CD4-positive, CD25-positive, alpha-beta regulatory T cell (primary cell): ENCODE measurements at regions not wholly inside any gene's neighbourhood (a gene's known extent, or its start where the extent isn't known, plus 50 kb on each side); places are given as distances from the start of the nearest gene placed in this dataset.

Experiments
- ATAC-seq, 2 donors: fragments of 150-1000 bp; cut with Tn5 transposase; one replicate each; pipeline ENCODE4 v1.10.0; 2021; ENCODE audit warnings: low read depth in 2 of 2, moderate number of reproducible peaks in 2 of 2, moderate library complexity in 1 of 2
- DNase-seq, 3 donors: peaks; one replicate each; pipeline versions ENCODE4 v3.0.0 to v3.0.0-alpha.2; 2012 to 2022; ENCODE audit warnings: mixed read lengths in 1 of 3
- H3K27ac ChIP-seq: one replicate; pipeline ENCODE4 v1.7.0; 2013; ENCODE audit warnings: mild to moderate bottlenecking, low read length; ENCODE audit not compliant: insufficient read depth, poor library complexity, severe bottlenecking
- H3K27me3 ChIP-seq: one replicate; pipeline ENCODE4 v1.7.0; 2013; ENCODE audit warnings: low read length; ENCODE audit not compliant: control insufficient read depth, insufficient read depth
- H3K36me3 ChIP-seq: one replicate; pipeline ENCODE4 v1.7.0; 2013; ENCODE audit warnings: mild to moderate bottlenecking, low read length, moderate library complexity; ENCODE audit not compliant: control insufficient read depth, insufficient read depth
- H3K4me1 ChIP-seq: 2 replicates; pipeline ENCODE4 v1.7.0; 2013; ENCODE audit warnings: mild to moderate bottlenecking, low read length; ENCODE audit not compliant: insufficient read depth, control insufficient read depth, poor library complexity, severe bottlenecking
- H3K4me3 ChIP-seq: one replicate; pipeline ENCODE4 v1.7.0; 2013; ENCODE audit warnings: low read depth, mild to moderate bottlenecking, low read length, moderate library complexity
- H3K9me3 ChIP-seq, 2 experiments: 1 replicate in 1 of 2; 2 replicates in 1 of 2; pipeline ENCODE4 v1.7.0; 2013; ENCODE audit warnings: low read length in 2 of 2, mild to moderate bottlenecking in 1 of 2, moderate library complexity in 1 of 2; ENCODE audit not compliant: control insufficient read depth in 2 of 2
- H3K27ac Mint-ChIP-seq, 3 donors: one replicate each; pipeline ENCODE4 v1.8.0; 2020 to 2022; ENCODE audit warnings: mild to moderate bottlenecking in 3 of 3, mixed read lengths in 3 of 3, moderate library complexity in 2 of 3
- H3K27me3 Mint-ChIP-seq: one replicate; pipeline ENCODE4 v1.8.0; 2022; ENCODE audit warnings: mild to moderate bottlenecking, mixed read lengths
- H3K36me3 Mint-ChIP-seq: one replicate; pipeline ENCODE4 v1.8.0; 2020; ENCODE audit warnings: mixed read lengths
- H3K4me1 Mint-ChIP-seq, 4 donors: one replicate each; pipeline ENCODE4 v1.8.0; 2020 to 2022; ENCODE audit warnings: mixed read lengths in 4 of 4, mild to moderate bottlenecking in 1 of 4
- H3K4me3 Mint-ChIP-seq, 4 donors: one replicate each; pipeline ENCODE4 v1.8.0; 2020 to 2022; ENCODE audit warnings: mild to moderate bottlenecking in 4 of 4, mixed read lengths in 4 of 4, moderate library complexity in 3 of 4
- H3K9me3 Mint-ChIP-seq, 7 donors: one replicate each; pipeline ENCODE4 v1.8.0; 2020 to 2022; ENCODE audit warnings: mixed read lengths in 7 of 7, mild to moderate bottlenecking in 3 of 7, moderate library complexity in 2 of 7

GRCh38 chr5:38722918-38723317, 122.9 kb upstream of the OSMR start:
- ATAC-seq, result no peak
- H3K4me1 Mint-ChIP-seq, result no peaks in the 10 kb centered on the region
- peaks cover 0 to 6% (median 0%) of the 10 kb centered on the region in 7 donors for H3K9me3 Mint-ChIP-seq
- Histone ChIP-seq H3K4me1 (no peaks in the 10 kb centered on the region), H3K9me3 (no peaks in the 10 kb centered on the region), H3K4me3 (no peak overlapping the region), H3K27me3 (no peaks in the 10 kb centered on the region), H3K36me3 (no peaks in the 10 kb centered on the region), H3K27ac (no peak overlapping the region)
- no peak overlapping the region for H3K27ac Mint-ChIP-seq
- no peaks in the 10 kb centered on the region for H3K36me3 Mint-ChIP-seq
- no peak for DNase-seq
- H3K4me3 Mint-ChIP-seq, result no peak overlapping the region
- no peaks in the 10 kb centered on the region for H3K27me3 Mint-ChIP-seq

GRCh38 chr5:38723426-38723825, 122.4 kb upstream of the OSMR start:
- no peaks in the 10 kb centered on the region for H3K4me1 ChIP-seq
- ATAC-seq, result no peak
- H3K4me3 ChIP-seq, result no peak overlapping the region
- no peak overlapping the region for H3K27ac ChIP-seq
- Mint-ChIP-seq H3K36me3 (no peaks in the 10 kb centered on the region), H3K27ac (no peak overlapping the region), H3K4me1 (no peaks in the 10 kb centered on the region), H3K4me3 (no peak overlapping the region), H3K9me3 (peaks cover 0 to 9% (median 0%) of the 10 kb centered on the region in 7 donors), H3K27me3 (no peaks in the 10 kb centered on the region)
- DNase-seq, result no peak
- H3K9me3 ChIP-seq, result no peaks in the 10 kb centered on the region
- no peaks in the 10 kb centered on the region for H3K27me3 ChIP-seq
- H3K36me3 ChIP-seq, result no peaks in the 10 kb centered on the region

- Histone ChIP-seq H3K36me3 (no peaks in the 10 kb centered on the region), H3K4me1 (no peaks in the 10 kb centered on the region), H3K27ac (no peak overlapping the region), H3K9me3 (no peaks in the 10 kb centered on the region), H3K4me3 (no peak overlapping the region), H3K27me3 (no peaks in the 10 kb centered on the region)
- H3K27ac Mint-ChIP-seq, result no peak overlapping the region
- no peak overlapping the region for H3K4me3 Mint-ChIP-seq
- no peak for ATAC-seq
- H3K27me3 Mint-ChIP-seq, result no peaks in the 10 kb centered on the region
- no peak for DNase-seq
- H3K9me3 Mint-ChIP-seq, result peaks cover 0 to 8% (median 0%) of the 10 kb centered on the region in 7 donors
- no peaks in the 10 kb centered on the region for H3K36me3 Mint-ChIP-seq
- H3K4me1 Mint-ChIP-seq, result no peaks in the 10 kb centered on the region
Measured at GRCh38 chr5:38724301-38725030, 121.3 kb upstream of the OSMR start.

GRCh38 chr5:38725371-38725865, 120.4 kb upstream of the OSMR start:
- no peaks in the 10 kb centered on the region for H3K36me3 Mint-ChIP-seq

GRCh38 chr5:38726279-38726678, 119.5 kb upstream of the OSMR start:
- no peaks in the 10 kb centered on the region for H3K4me1 Mint-ChIP-seq
- no peaks in the 10 kb centered on the region for H3K27me3 ChIP-seq
- no peaks in the 10 kb centered on the region for H3K9me3 ChIP-seq
- no peaks in the 10 kb centered on the region for H3K27me3 Mint-ChIP-seq
- H3K27ac ChIP-seq, result no peak overlapping the region
- no peaks in the 10 kb centered on the region for H3K4me1 ChIP-seq
- no peak overlapping the region for H3K4me3 ChIP-seq
- ATAC-seq (no peak), DNase-seq (no peak)
- no peak overlapping the region for H3K4me3 Mint-ChIP-seq
- H3K9me3 Mint-ChIP-seq, result peaks cover 0 to 5% (median 0%) of the 10 kb centered on the region in 7 donors
- H3K36me3 ChIP-seq, result no peaks in the 10 kb centered on the region
- H3K27ac Mint-ChIP-seq, result no peak overlapping the region
- no peaks in the 10 kb centered on the region for H3K36me3 Mint-ChIP-seq

More at GRCh38 chr5:38725371-38725865, 120.4 kb upstream of the OSMR start:
- no peak overlapping the region for H3K27ac ChIP-seq
- no peak overlapping the region for H3K4me3 Mint-ChIP-seq
- H3K27me3 ChIP-seq, result no peaks in the 10 kb centered on the region
- DNase-seq, result no peak
- H3K36me3 ChIP-seq, result no peaks in the 10 kb centered on the region
- no peaks in the 10 kb centered on the region for H3K27me3 Mint-ChIP-seq
- no peak overlapping the region for H3K4me3 ChIP-seq
- no peak overlapping the region for H3K27ac Mint-ChIP-seq
- ATAC-seq, result no peak
- no peaks in the 10 kb centered on the region for H3K9me3 ChIP-seq
- H3K4me1 ChIP-seq, result no peaks in the 10 kb centered on the region
- H3K9me3 Mint-ChIP-seq, result peaks cover 0 to 5% (median 0%) of the 10 kb centered on the region in 7 donors
- no peaks in the 10 kb centered on the region for H3K4me1 Mint-ChIP-seq

- H3K4me1 Mint-ChIP-seq, result no peaks in the 10 kb centered on the region
- DNase-seq, result no peak
- no peak for ATAC-seq
- Histone ChIP-seq H3K4me3 (no peak overlapping the region), H3K27me3 (no peaks in the 10 kb centered on the region), H3K27ac (no peak overlapping the region), H3K4me1 (no peaks in the 10 kb centered on the region), H3K36me3 (no peaks in the 10 kb centered on the region), H3K9me3 (no peaks in the 10 kb centered on the region)
- no peaks in the 10 kb centered on the region for H3K27me3 Mint-ChIP-seq
- no peak overlapping the region for H3K4me3 Mint-ChIP-seq
- peaks cover 0 to 5% (median 0%) of the 10 kb centered on the region in 7 donors for H3K9me3 Mint-ChIP-seq
- H3K27ac Mint-ChIP-seq, result no peak overlapping the region
- H3K36me3 Mint-ChIP-seq, result no peaks in the 10 kb centered on the region
Measured at GRCh38 chr5:38728029-38728428, 117.8 kb upstream of the OSMR start.

GRCh38 chr5:38731461-38731860, 114.4 kb upstream of the OSMR start:
- Histone ChIP-seq H3K27ac (no peak overlapping the region), H3K4me1 (no peaks in the 10 kb centered on the region), H3K36me3 (no peaks in the 10 kb centered on the region), H3K27me3 (no peaks in the 10 kb centered on the region), H3K4me3 (no peak overlapping the region), H3K9me3 (no peaks in the 10 kb centered on the region)
- H3K27ac Mint-ChIP-seq, result no peak overlapping the region
- no peak overlapping the region for H3K4me3 Mint-ChIP-seq
- no peak for ATAC-seq
- H3K27me3 Mint-ChIP-seq, result no peaks in the 10 kb centered on the region
- H3K4me1 Mint-ChIP-seq, result no peaks in the 10 kb centered on the region
- no peak for DNase-seq
- H3K36me3 Mint-ChIP-seq, result no peaks in the 10 kb centered on the region
- peaks cover 0 to 7% (median 0%) of the 10 kb centered on the region in 7 donors for H3K9me3 Mint-ChIP-seq

- ATAC-seq (no peak), DNase-seq (no peak)
- Mint-ChIP-seq H3K4me1 (no peaks in the 10 kb centered on the region), H3K27ac (no peak overlapping the region), H3K27me3 (no peaks in the 10 kb centered on the region), H3K36me3 (no peaks in the 10 kb centered on the region), H3K9me3 (peaks cover 0 to 12% (median 0%) of the 10 kb centered on the region in 7 donors), H3K4me3 (no peak overlapping the region)
- Histone ChIP-seq H3K4me1 (no peaks in the 10 kb centered on the region), H3K36me3 (no peaks in the 10 kb centered on the region), H3K27ac (no peak overlapping the region), H3K4me3 (no peak overlapping the region), H3K27me3 (no peaks in the 10 kb centered on the region), H3K9me3 (no peaks in the 10 kb centered on the region)
Measured at GRCh38 chr5:38734353-38734752, 111.5 kb upstream of the OSMR start.
